Pulmonary artery endothelial cell (primary cell): ENCODE measurements at regions not wholly inside any gene's neighbourhood (a gene's known extent, or its start where the extent isn't known, plus 50 kb on each side); places are given as distances from the start of the nearest gene placed in this dataset.

Experiments
- DNase-seq: peaks from one replicate; pipeline ENCODE4 v3.0.0-alpha.2; 2011; ENCODE audit warnings: low read depth, low spot score

DNA sequence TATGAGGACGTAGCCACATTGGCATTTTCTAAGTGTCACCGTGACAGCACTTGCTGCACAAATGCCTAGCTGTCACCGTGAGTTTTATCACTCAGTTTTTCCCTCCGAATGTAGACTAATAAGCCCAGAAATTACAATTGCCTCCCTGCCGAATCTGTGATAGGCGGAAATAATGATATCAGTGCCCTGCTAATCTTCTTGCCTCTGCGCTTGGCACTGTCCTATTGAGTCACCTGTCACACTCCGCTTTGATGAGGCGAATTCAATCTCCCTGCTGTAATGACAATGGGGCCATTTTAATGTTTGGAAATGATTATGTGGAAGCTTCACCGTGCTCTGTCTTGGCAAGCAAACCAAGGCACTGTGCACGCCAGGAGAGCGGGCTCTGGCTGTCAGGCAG, 112.8 kb downstream of the LINC00237 start:
- no peak for DNase-seq

GRCh38 chr20:20992686-20993360, 113.3 kb downstream of the LINC00237 start:
- no peak for DNase-seq

GRCh38 chr20:20992277-20992676, 113.9 kb downstream of the LINC00237 start:
- no peak for DNase-seq

DNA sequence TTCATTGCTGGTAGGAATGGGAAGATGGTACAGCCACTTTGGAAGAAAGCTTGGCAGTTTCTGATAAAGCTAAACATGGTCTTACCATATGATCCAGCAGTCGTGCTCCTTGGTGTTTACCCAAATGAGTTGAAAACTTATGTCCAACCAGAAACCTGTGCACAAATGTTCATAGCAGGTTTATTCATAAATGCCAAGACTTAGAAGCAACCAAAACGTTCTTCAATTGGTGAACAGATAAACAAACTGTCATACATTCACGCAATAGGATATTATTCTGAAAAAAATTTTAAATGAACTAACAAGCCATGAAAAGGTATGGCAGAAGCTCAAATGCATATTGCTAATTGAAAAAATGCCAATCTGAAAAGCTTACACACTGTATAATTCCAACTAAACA, 117.1 kb downstream of the LINC00237 start:
- no peak for DNase-seq

DNA sequence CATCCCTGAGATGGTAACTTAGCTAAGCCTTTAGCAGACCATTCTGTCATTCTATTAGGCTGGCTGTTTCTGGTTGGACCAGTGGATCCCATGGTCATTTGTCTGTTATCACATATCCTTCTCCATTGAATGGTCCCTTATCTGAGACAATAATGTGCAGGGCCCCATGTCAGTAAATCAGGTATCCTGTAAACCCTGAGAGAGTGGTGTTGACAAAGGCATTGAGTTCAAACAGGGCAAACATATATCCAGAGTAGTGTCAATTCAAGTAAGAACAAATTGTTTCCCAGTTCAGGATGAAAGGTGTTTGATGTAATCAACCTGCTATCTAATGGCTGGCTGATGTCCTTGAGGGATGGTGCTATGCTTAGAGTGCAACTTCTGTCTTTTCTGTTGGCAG, 126.2 kb downstream of the LINC00237 start:
- no peak for DNase-seq

GRCh38 chr20:20977786-20978185, 128.4 kb downstream of the LINC00237 start:
- DNase-seq, result no peak

GRCh38 chr20:20972490-20972889, 133.7 kb downstream of the LINC00237 start:
- no peak for DNase-seq

- no peak for DNase-seq
Observed at GRCh38 chr20:20971810-20972209, 134.3 kb downstream of the LINC00237 start.

- DNase-seq, result no peak
Observed at GRCh38 chr20:20970841-20971240, 135.3 kb downstream of the LINC00237 start.

DNA sequence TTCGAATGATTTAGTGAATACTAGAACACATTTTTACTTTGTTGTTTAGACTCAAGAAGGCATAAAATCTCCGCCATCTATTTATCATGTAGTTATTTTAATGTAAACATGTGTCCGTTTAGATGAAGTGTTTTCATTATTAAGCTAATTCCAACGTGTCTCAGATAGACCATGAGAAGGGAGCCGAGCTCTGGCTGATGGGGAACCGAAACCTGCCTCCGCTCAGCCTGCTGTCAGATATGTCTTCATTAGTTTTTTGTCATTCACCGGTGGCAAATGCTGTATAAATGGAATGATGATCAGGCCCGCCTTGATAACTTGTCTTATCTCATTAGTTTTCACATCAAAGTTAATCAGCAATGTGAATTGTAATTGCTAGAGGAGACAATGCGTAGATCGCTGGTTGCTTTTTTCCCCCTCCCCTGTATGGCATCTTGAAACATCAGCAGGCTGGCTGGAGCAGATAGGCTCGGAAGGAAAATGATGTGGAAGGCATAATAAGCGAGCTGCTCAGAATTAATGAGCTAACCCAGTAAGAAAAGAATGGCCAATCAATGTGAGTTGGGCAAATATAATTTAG, 136.4 kb downstream of the LINC00237 start:
- DNase-seq, result no peak

DNA sequence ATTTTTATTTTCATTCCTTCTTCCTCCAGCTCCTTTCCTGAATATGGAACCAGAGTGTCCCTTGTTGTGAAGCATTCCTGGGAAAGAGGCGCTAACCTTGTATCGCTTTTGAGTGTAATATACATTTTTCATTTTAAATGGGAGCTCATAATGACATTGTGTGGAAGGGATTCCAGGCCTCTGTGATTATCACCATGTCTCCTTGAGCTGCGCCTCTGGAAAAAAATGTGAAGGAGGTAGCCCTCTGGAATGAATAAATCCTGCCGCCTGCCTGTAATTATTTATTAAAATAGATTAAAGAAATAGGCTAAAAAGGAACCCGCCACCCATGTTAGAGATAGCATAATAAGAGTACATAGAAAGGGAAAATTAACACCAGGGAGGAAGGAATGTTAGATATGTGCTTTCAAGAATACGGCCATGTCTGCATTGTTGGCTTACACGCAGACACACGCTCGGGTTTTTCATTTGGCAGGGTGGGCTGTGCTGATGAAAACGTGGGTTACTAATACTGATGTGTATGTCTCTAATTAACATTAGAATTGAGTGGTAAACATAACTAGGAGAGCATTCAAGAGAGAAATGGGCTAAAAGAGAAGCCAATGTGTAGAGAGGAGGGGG, 138.5 kb downstream of the LINC00237 start:
- no peak for DNase-seq

- no peak for DNase-seq
Observed at GRCh38 chr20:20966171-20966570, 140.0 kb downstream of the LINC00237 start.

GRCh38 chr20:20959031-20959755, 147.0 kb downstream of the LINC00237 start:
- no peak for DNase-seq

- no peak for DNase-seq
Observed at GRCh38 chr20:20956513-20956931, 149.6 kb downstream of the LINC00237 start.

DNA sequence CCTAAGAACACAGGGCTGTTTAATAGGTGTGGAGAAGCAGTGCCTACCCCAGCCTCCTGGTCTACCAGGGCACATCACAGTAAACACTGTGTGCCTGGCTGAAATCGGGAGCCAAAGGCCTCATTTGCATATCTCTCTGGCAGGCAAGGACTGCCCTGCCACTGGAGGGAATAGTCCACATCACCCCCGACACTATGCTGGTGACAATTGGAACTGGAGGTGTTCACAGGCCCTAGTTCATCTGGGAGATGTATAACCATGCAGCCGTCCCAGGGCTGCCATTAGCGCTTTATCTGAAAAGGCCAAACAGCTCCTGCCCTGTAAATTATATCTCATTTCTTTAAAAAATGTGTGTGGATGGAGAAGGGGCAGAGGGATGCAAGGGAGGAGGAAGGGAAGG, 150.3 kb downstream of the LINC00237 start:
- DNase-seq, result no peak

GRCh38 chr20:20953738-20954618, 152.2 kb downstream of the LINC00237 start:
- no peak for DNase-seq

DNA sequence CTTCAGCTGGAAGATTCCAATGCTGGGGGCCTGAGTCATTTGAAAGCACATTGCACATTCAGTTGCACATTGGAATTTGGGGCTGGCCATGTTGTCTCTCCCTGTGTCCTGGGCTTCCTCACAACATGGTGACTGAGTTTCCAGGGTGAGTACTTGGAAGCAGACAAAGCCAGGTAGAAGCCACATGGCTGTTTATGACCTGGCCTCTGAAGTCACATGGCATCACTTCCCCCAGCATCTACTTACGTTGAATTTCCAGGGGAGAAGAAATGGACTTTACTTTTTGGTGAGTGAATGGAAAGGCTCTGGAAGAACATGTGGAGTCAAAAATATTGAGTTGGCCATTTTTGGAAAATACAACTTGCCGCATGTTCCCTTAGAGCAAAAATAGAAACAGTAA, 155.5 kb downstream of the LINC00237 start:
- no peak for DNase-seq

DNA sequence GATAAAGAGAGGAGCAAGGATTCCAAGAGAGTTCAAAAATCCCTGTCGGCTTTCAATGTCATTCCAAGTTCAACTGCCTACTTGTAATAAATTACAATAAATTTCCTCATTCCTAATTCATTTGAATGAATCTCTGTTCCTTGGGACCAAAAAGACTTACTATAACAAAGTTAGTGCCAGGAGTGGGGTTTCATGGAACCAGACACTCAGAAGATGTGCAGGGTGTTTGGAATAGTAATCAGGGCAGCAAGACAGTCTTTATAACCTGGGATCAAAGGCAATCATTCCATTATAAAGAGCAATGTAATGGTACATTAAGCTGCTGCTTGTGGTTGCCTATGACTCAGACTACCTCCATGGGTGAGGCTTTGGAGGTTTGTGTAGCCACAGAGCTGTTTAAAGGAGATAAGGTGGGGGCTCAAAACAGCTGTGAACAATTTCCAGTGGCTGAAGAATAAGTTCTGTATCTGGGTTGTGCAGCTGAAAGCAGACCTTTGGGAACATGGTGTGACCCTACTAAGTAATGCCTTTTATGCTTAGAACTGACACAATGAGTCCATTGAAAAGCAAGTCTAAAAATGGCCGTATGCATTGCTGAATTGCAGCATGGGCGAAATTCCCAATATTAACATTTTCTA, 159.9 kb downstream of the LINC00237 start:
- DNase-seq, result no peak

DNA sequence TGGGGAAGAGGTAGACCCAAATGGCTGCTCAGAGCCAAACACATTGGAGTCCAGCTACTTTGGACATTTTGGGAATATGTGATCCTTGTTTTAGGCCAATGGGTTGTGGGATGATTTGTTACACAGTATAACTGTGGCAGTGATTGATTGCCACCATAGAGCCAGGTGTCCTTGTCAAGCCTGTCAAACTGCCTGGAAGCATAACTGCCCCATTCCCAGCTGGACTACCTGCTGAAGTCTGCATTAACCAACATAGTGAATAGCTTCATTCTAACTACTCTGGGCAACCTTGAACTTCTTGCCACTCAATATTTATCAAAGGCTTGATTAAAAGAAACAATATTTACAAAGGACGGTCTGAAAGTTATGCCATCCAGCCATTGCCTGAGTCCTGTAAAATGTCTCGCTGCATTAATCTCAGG, 164.7 kb downstream of the LINC00237 start:
- no peak for DNase-seq

GRCh38 chr20:20939006-20939405, 167.2 kb downstream of the LINC00237 start:
- no peak for DNase-seq

DNA sequence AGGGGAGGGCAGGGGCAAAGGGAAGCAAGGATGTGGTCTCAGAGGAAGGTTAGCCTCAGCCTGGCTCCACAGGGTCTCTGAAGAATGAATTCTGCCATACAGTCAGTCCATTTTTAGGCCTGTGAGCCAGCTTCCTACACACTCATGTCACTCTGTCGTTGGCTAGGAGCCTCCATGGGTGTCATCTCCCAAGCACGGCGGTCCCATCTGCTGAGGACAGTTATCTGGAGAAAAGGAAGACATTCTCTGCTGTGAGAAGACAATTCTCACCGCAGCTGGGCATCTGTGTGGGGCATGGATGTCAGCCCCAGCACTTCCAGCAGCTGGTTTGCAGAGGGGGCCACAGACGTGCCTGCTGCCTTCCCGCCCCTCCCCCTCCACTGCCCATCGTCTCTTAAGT, 167.6 kb downstream of the LINC00237 start:
- DNase-seq, result no peak
